Hepatocyte (in vitro differentiated cells): ENCODE measurements at regions not wholly inside any gene's neighbourhood (a gene's known extent, or its start where the extent isn't known, plus 50 kb on each side); places are given as distances from the start of the nearest gene placed in this dataset.

Source experiments
- EZH2 ChIP-seq: fragments of 200-600 bp; sonication (generic); IDR thresholded peaks from 2 replicates; pipeline ENCODE4 v1.6.1; 2016; ENCODE audit warnings: antibody characterized with exemption, mild to moderate bottlenecking, borderline replicate concordance
- TF ChIP-seq, protein P1 (sequence below): fragments of 200-600 bp; sonication (generic); IDR thresholded peaks from 2 replicates; pipeline ENCODE4 v1.5.1; 2016; ENCODE audit warnings: antibody characterized with exemption, mild to moderate bottlenecking; ENCODE audit not compliant: poor library complexity

DNA sequence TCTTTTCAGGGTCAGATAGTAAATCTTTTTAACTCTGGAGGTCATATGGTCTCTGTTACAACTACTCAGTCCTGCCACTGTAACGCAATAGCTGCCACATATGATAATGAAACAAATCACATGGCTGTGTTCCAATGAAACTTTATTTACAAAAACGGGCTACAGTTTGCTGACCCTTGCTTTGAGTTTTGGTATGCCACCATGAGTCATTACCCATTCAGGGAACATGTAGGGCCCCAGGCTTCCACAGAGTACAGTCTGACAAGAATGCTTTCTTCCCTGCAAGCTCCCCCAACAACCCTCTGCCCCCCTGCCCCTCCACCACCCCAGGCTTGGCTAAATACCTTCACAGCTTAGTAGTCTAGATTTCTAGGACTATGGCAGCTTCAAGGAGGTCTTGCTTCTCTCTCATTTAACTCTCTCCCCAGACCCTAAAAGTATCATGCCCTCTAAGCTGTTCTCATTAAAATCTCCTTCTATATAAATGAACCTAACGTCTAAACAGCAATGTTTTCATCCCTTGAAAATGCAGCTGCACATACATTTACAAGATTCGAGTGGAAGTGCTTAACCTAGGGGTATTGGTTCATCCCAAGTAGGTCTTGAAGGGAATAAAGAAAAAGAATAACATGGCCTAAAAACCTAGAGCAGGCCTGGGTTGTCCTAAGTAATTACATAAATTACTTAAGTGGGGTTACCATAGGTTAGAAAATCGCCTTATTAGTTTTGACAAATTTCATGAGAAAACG is 117.8 kb upstream of the PRICKLE2 start:
- TF ChIP-seq, protein P1, sequence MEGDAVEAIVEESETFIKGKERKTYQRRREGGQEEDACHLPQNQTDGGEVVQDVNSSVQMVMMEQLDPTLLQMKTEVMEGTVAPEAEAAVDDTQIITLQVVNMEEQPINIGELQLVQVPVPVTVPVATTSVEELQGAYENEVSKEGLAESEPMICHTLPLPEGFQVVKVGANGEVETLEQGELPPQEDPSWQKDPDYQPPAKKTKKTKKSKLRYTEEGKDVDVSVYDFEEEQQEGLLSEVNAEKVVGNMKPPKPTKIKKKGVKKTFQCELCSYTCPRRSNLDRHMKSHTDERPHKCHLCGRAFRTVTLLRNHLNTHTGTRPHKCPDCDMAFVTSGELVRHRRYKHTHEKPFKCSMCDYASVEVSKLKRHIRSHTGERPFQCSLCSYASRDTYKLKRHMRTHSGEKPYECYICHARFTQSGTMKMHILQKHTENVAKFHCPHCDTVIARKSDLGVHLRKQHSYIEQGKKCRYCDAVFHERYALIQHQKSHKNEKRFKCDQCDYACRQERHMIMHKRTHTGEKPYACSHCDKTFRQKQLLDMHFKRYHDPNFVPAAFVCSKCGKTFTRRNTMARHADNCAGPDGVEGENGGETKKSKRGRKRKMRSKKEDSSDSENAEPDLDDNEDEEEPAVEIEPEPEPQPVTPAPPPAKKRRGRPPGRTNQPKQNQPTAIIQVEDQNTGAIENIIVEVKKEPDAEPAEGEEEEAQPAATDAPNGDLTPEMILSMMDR = no peak
- TF ChIP-seq EZH2 = no peak
